Activated CD8-positive, alpha-beta T cell treated with anti-CD3 and anti-CD28 coated beads for 36 hours (primary cell): ENCODE measurements at regions not wholly inside any gene's neighbourhood (a gene's known extent, or its start where the extent isn't known, plus 50 kb on each side); places are given as distances from the start of the nearest gene placed in this dataset.

Experiments used
- ATAC-seq: fragments of 200-7000 bp; cut with Tn5 transposase; one replicate; pipeline ENCODE4 v1.10.0; 2021; ENCODE audit warnings: mild to moderate bottlenecking, moderate library complexity
- CTCF ChIA-PET: fragments of 350-600 bp; sonication (Branson Sonifier 250); formaldehyde crosslinking; loops from one replicate; lab custom pipeline; 2021; ENCODE audit warnings: antibody characterized with exemption; lab: Charles Lee
- POLR2A ChIA-PET: fragments of 350-600 bp; sonication (Branson Sonifier 250); formaldehyde crosslinking; loops from one replicate; lab custom pipeline; 2021; ENCODE audit warnings: antibody characterized with exemption; lab: Charles Lee
- DNase-seq: peaks from one replicate; pipeline ENCODE4 v3.0.0-alpha.2; 2020
- H3K27ac Mint-ChIP-seq: one replicate; pipeline ENCODE4 v1.8.0; 2021; ENCODE audit warnings: mild to moderate bottlenecking, mixed read lengths
- H3K27me3 Mint-ChIP-seq: one replicate; pipeline ENCODE4 v1.8.0; 2021; ENCODE audit warnings: mixed read lengths
- H3K36me3 Mint-ChIP-seq: one replicate; pipeline ENCODE4 v1.8.0; 2021; ENCODE audit warnings: low read depth, mixed read lengths
- H3K4me1 Mint-ChIP-seq: one replicate; pipeline ENCODE4 v1.8.0; 2021; ENCODE audit warnings: low read depth, mixed read lengths
- H3K4me3 Mint-ChIP-seq: one replicate; pipeline ENCODE4 v1.8.0; 2021; ENCODE audit warnings: mild to moderate bottlenecking, moderate library complexity, mixed read lengths
- H3K9me3 Mint-ChIP-seq: one replicate; pipeline ENCODE4 v1.8.0; 2021; ENCODE audit warnings: mixed read lengths
- intact Hi-C: fragments of 100-400 bp; cut with micrococcal nuclease; formaldehyde crosslinking; loops from one replicate; pipeline ENCODE4 v1.10.0; 2022
- TF ChIP-seq, protein P1 (sequence below): fragments of 200-600 bp; IDR thresholded peaks from one replicate; pipeline ENCODE4 v1.8.0; 2022; ENCODE audit warnings: antibody characterized with exemption, mild to moderate bottlenecking

DNA sequence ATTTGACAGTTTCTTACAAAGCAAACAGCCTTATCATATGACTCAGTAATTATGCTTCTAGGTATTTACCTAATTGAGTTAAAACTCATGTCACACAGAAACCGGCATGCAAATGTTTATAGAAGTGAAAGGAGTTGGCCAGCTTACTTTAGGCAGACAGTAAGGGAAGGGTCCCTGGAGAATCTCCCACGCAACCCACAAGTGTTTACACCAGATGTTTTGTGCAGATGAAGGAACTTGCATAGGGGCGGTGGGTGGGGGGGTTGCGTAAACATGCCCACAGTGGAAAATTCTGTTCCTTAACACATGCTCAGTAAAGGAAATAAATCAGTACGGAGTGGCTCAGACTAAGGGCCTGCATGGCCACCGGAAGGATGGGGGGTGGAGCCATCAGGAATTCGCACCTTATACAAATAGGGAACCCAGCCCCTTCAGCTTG, 330.5 kb upstream of the AADAT start:
- CTCF ChIA-PET: no interaction called here
- DNase-seq: no peak
- no peak for ATAC-seq
- POLR2A ChIA-PET: no interaction called here
- Mint-ChIP-seq H3K4me1 (no peaks in the 10 kb centered on the region), H3K4me3 (no peak overlapping the region), H3K27me3 (no peaks in the 10 kb centered on the region), H3K27ac (no peak overlapping the region), H3K9me3 (no peaks in the 10 kb centered on the region), H3K36me3 (no peaks in the 10 kb centered on the region)
- intact Hi-C loops: no loop called here
- TF ChIP-seq, protein P1, sequence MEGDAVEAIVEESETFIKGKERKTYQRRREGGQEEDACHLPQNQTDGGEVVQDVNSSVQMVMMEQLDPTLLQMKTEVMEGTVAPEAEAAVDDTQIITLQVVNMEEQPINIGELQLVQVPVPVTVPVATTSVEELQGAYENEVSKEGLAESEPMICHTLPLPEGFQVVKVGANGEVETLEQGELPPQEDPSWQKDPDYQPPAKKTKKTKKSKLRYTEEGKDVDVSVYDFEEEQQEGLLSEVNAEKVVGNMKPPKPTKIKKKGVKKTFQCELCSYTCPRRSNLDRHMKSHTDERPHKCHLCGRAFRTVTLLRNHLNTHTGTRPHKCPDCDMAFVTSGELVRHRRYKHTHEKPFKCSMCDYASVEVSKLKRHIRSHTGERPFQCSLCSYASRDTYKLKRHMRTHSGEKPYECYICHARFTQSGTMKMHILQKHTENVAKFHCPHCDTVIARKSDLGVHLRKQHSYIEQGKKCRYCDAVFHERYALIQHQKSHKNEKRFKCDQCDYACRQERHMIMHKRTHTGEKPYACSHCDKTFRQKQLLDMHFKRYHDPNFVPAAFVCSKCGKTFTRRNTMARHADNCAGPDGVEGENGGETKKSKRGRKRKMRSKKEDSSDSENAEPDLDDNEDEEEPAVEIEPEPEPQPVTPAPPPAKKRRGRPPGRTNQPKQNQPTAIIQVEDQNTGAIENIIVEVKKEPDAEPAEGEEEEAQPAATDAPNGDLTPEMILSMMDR: no peak

GRCh38 chr4:170414961-170415360, 325.2 kb upstream of the AADAT start:
- ChIA-PET POLR2A (no interaction called here), CTCF (no interaction called here)
- no peaks in the 10 kb centered on the region for H3K36me3 Mint-ChIP-seq
- peaks cover 4% of the 10 kb centered on the region for H3K9me3 Mint-ChIP-seq
- no peaks in the 10 kb centered on the region for H3K4me1 Mint-ChIP-seq
- H3K27ac Mint-ChIP-seq: no peak overlapping the region
- no peaks in the 10 kb centered on the region for H3K27me3 Mint-ChIP-seq
- ATAC-seq (no peak), DNase-seq (no peak)
- H3K4me3 Mint-ChIP-seq: no peak overlapping the region
- intact Hi-C loops: no loop called here
- TF ChIP-seq, protein P1: no peak

DNA sequence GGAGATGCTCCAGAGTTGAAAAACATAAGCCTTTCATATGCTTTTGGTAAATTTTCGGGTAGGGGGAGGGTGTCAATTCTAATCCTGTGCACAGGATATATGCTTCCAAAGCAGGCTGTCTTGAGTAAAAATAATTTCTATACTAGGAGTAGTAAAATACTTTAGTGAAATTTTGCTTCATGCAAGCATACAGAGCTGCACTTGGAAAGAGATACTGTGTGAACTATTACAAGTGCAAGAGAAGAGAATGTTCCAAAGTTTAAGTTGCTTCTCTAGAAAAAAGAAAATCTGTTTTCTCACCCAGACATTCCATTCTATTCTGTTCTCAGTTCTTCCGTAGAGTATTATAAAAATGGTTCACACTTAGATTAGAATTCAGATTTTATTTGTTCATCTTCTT, 324.6 kb upstream of the AADAT start:
- peaks cover 4% of the 10 kb centered on the region for H3K9me3 Mint-ChIP-seq
- no peaks in the 10 kb centered on the region for H3K4me1 Mint-ChIP-seq
- DNase-seq (no peak), ATAC-seq (no peak)
- POLR2A ChIA-PET: no interaction called here
- H3K27me3 Mint-ChIP-seq: no peaks in the 10 kb centered on the region
- intact Hi-C loops: no loop called here
- CTCF ChIA-PET: no interaction called here
- no peak overlapping the region for H3K4me3 Mint-ChIP-seq
- H3K36me3 Mint-ChIP-seq: no peaks in the 10 kb centered on the region
- TF ChIP-seq, protein P1: no peak
- no peak overlapping the region for H3K27ac Mint-ChIP-seq

DNA sequence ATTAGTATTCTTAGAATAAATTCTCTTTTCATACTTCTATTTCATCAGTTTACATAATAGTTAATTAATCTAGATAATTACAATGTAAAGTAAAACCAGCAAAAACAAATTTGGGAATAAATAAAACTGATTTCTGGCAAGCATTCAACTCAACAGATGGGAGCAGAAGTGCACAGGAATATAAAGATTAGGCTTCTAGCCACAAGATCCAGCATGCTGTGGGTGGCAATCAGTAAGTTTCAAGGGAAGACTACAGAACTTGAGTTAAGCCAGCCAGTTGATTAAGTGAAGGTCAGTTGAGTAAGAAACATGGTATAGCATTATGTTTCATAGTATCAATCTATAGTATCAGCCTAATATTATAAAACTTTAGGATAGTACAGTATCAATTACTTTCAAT, 324.2 kb upstream of the AADAT start:
- no peaks in the 10 kb centered on the region for H3K36me3 Mint-ChIP-seq
- no peaks in the 10 kb centered on the region for H3K27me3 Mint-ChIP-seq
- peaks cover 4% of the 10 kb centered on the region for H3K9me3 Mint-ChIP-seq
- no peaks in the 10 kb centered on the region for H3K4me1 Mint-ChIP-seq
- no peak for ATAC-seq
- ChIA-PET CTCF (no interaction called here), POLR2A (no interaction called here)
- H3K4me3 Mint-ChIP-seq: no peak overlapping the region
- no peak overlapping the region for H3K27ac Mint-ChIP-seq
- no peak for DNase-seq
- intact Hi-C loops: no loop called here
- TF ChIP-seq, protein P1: no peak

DNA sequence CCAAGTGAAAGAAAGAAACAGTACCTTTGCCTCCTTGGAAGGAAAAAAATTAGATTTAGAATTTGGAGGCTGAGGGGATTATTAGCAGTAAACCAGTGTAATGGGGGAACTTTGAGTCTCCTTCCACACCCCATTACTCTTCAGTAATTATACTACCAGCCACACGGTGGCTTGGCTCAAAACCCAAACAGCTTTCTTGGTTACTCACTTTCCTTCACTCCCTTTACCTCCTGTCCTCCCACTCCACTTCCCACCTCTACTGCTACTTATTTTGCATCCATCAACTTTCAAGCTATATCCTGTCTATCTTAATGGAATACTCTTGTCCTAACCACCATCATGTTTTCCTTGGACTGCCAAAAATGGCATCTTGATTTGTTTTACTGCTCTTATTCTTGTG, 310.6 kb upstream of the AADAT start:
- TF ChIP-seq, protein P1: no peak
- Mint-ChIP-seq H3K27ac (no peak overlapping the region), H3K9me3 (peaks cover 12% of the 10 kb centered on the region), H3K36me3 (no peaks in the 10 kb centered on the region), H3K4me3 (no peak overlapping the region), H3K4me1 (no peaks in the 10 kb centered on the region), H3K27me3 (no peaks in the 10 kb centered on the region)
- DNase-seq: no peak
- intact Hi-C loops: no loop called here
- ChIA-PET CTCF (no interaction called here), POLR2A (no interaction called here)
- no peak for ATAC-seq
